ENCODE measurements at regions not wholly inside any gene's neighbourhood (a gene's known extent, or its start where the extent isn't known, plus 50 kb on each side); places are given as distances from the start of the nearest gene placed in this dataset.

DNA sequence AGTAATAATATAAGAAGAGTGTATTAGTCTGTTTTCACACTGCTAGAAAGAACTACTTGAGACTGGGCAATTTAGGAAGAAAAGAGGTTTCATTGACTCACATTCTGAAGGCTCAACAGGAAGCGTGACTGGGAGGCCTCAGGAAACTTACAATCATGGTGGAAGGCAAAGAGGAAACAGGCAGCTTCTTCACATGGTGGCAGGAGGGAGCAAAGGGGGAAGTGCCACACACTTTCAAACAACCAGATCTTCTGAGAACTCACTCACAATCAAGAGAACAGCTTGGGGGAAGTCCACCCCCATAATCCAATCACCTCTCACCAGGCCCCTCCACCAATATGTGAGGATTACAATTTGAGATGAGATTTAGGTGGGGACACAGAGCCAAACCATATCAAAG is 212.5 kb upstream of the HDAC9 start:
- DNase-seq (ENCODE audit: low read depth): no peak
- TF ChIP-seq, protein P1, sequence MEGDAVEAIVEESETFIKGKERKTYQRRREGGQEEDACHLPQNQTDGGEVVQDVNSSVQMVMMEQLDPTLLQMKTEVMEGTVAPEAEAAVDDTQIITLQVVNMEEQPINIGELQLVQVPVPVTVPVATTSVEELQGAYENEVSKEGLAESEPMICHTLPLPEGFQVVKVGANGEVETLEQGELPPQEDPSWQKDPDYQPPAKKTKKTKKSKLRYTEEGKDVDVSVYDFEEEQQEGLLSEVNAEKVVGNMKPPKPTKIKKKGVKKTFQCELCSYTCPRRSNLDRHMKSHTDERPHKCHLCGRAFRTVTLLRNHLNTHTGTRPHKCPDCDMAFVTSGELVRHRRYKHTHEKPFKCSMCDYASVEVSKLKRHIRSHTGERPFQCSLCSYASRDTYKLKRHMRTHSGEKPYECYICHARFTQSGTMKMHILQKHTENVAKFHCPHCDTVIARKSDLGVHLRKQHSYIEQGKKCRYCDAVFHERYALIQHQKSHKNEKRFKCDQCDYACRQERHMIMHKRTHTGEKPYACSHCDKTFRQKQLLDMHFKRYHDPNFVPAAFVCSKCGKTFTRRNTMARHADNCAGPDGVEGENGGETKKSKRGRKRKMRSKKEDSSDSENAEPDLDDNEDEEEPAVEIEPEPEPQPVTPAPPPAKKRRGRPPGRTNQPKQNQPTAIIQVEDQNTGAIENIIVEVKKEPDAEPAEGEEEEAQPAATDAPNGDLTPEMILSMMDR (conservative IDR thresholded peaks at IDR 0.05; ENCODE audit: low read depth, low read length): no peak
- H3K4me3 ChIP-seq (ENCODE audit: low read depth, low read length): no peak overlapping the region

- no peak overlapping the region for H3K4me3 ChIP-seq (ENCODE audit: low read depth, low read length)
- DNase-seq (ENCODE audit: low read depth): no peak
- TF ChIP-seq, protein P1 (conservative IDR thresholded peaks at IDR 0.05; ENCODE audit: low read depth, low read length): no peak
These were observed 208.1 kb upstream of the HDAC9 start for GRCh38 chr7:18287482-18287881.

DNA sequence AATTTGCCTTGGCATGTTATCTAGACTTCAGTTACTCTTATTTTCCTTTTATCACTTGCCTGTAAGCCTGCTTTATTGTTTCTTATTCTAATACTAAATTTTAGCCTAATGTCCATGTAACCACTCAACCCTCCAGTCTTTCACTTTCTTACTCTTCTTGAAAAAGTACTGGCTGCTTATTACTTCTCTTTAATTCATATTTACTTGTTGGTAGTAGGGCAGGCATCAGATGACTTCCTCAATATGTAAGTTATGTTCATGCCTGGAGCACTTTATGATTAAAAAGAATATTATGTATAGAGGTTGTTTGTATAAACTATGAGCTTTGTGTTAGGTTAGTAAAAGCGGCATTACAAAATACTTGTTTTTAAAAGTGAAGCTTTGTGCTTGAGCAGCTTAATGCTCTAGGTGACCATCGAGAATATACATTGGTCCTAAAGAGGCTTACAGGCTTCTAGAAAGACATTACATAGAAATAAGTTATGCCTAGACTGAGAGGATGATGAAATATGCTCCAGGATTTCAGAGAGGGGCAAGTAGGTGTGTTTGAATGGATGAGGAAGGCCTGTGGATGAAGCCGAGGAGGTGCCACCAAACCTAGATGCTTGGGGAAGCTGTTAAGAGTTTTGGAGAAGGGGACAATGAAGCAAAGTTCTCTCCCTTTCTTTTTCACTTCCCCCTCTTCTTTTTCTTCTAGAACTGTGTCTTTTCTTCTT is 207.1 kb upstream of the HDAC9 start:
- TF ChIP-seq, protein P1 (conservative IDR thresholded peaks at IDR 0.05; ENCODE audit: low read depth, low read length): no peak
- H3K4me3 ChIP-seq (ENCODE audit: low read depth, low read length): no peak overlapping the region
- no peak for DNase-seq (ENCODE audit: low read depth)

DNA sequence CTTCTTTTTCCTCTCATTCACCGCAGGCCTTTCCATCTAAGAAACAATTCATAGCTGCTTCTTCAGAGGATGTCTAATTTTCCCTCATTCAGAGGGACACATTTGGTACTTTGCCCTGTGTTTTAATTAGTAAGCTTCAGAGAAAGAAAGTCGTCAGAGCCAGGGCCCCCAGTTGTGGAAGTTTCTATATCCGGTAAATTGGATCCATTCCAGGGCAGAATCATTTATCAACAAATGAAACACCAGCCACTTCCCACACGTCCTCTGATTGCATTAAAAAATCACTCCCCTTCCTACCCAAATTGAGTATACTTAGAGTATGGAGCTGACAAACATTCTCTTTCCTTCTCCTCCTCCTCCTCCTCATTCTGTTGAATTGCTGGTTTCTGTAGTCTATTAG is 205.8 kb upstream of the HDAC9 start:
- TF ChIP-seq, protein P1 (conservative IDR thresholded peaks at IDR 0.05; ENCODE audit: low read depth, low read length): no peak
- no peak for DNase-seq (ENCODE audit: low read depth)

GRCh38 chr7:18290223-18290622 is 205.3 kb upstream of the HDAC9 start:
- TF ChIP-seq, protein P1 (conservative IDR thresholded peaks at IDR 0.05; ENCODE audit: low read depth, low read length): no peak
- H3K4me3 ChIP-seq (ENCODE audit: low read depth, low read length): no peak overlapping the region

More for the DNA sequence above, 205.8 kb upstream of the HDAC9 start:
- no peak overlapping the region for H3K4me3 ChIP-seq (ENCODE audit: low read depth, low read length)

DNA sequence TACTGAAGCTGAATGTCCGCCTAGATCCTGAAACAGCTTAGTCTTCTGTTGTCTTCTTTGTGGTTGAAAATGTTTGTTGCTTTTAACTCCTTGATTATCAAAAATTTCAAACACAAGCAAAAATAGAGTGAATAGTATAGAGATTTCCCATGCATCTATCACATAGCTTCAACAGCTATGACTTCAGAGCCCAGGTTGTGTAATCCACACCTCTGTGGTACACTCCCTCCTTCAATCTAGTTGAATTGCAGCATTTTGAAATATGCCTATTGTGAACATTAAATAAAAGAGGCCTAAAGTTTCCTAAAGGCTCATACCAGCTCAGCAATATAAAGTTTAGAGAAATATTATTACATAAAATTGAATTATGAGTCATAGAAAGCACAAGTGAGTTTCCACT is 204.7 kb upstream of the HDAC9 start:
- no peak overlapping the region for H3K4me3 ChIP-seq (ENCODE audit: low read depth, low read length)
- no peak for DNase-seq (ENCODE audit: low read depth)
- TF ChIP-seq, protein P1 (conservative IDR thresholded peaks at IDR 0.05; ENCODE audit: low read depth, low read length): no peak

More at GRCh38 chr7:18290223-18290622, 205.3 kb upstream of the HDAC9 start:
- no peak for DNase-seq (ENCODE audit: low read depth)

GRCh38 chr7:18292584-18292983 is 203.0 kb upstream of the HDAC9 start:
- TF ChIP-seq, protein P1 (conservative IDR thresholded peaks at IDR 0.05; ENCODE audit: low read depth, low read length): no peak
- DNase-seq (ENCODE audit: low read depth): no peak
- H3K4me3 ChIP-seq (ENCODE audit: low read depth, low read length): no peak overlapping the region

All from epithelial cell of proximal tubule (primary cell).